ENCODE measurements at regions not wholly inside any gene's neighbourhood (a gene's known extent, or its start where the extent isn't known, plus 50 kb on each side); places are given as distances from the start of the nearest gene placed in this dataset.

DNA sequence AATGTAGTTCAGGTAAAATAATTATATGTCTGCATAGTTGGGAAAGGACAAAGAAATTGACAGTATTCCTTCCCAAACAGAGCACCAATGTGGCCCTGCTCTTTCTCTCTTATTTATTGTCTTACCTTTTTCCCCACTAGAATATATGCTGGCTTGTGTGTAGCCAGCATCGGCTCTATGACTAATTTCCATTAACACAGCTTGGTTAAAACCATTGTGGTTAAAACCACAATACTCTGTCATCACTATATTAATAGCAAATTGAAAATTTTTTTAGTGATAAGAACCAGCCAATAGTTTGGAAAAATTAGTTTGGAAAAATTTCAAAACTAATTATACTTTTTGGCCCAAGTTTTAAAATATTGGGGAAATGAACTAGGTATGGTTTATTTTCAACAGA lies 535.1 kb downstream of the UTRN start:
- DNase-seq (ENCODE audit: low read depth in 2 of 2), result no peak

DNA sequence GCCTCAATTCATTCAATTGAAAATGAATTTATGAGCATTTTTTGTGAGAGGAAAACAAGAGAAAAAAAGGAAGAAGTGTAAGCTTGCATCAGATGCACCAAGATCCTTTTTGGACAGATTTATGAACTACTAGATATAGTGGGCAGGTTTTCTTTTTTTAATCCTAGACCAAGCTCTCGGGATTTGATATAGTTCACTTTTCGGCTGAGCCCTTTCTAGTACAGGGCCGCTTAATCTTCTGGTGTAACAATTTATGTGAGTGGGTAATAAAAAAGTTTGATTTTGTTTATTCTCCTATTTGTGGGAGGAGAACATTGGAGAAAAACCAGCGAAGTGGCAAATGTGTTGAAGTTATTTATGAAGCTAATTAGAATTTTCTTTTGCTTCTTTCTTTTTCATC lies 538.0 kb downstream of the UTRN start:
- no peak for DNase-seq (ENCODE audit: low read depth in 2 of 2)

DNA sequence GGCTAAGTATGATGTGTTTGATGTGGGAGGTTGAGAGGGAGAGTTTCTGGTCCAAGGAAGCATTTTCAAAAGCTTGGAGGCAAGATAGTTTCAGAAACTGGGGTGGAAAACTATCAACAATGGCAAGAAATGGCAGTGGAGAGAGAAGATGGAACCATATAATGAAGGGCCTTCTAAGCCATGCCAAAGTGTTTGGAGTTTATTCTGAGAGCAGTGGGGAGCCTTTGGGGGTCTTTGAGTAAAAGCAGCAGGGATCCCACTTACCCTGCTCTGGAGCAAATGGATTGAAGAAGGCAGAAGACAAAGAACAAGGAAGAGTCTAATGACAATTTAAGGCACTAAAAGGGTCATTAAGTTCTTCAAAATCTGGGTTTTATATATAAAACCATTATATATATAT lies 538.9 kb downstream of the UTRN start:
- no peak for DNase-seq (ENCODE audit: low read depth in 2 of 2)

DNA sequence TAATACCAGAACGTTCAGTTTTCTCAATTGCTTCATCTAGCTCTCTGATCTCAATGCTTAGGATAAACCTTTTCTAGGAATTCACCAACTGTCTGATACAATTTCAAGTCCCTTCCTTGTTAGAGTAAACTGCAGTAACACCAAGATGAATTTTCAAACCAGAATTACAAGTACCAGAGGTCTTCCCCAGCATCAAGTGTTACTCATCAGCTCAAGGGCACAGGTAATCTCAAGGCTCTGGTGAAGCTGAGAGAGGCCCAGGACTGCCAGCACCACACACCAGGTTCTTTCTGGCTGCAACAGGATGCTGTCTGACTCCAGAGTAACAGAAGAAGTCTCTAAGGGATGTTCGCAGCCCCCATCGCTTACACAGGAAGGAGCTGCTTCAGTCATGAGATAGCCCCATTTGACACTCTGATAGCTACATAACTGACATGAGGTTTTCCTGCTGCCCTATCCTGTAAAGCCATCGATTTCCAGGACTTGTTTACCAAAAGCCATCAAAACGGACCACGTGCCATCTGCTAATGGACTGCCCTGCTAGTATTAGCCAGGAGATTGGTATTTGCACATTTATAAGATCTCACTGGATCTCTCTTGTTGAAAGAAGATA lies 549.4 kb downstream of the UTRN start:
- DNase-seq (ENCODE audit: low read depth in 2 of 2), result no peak

DNA sequence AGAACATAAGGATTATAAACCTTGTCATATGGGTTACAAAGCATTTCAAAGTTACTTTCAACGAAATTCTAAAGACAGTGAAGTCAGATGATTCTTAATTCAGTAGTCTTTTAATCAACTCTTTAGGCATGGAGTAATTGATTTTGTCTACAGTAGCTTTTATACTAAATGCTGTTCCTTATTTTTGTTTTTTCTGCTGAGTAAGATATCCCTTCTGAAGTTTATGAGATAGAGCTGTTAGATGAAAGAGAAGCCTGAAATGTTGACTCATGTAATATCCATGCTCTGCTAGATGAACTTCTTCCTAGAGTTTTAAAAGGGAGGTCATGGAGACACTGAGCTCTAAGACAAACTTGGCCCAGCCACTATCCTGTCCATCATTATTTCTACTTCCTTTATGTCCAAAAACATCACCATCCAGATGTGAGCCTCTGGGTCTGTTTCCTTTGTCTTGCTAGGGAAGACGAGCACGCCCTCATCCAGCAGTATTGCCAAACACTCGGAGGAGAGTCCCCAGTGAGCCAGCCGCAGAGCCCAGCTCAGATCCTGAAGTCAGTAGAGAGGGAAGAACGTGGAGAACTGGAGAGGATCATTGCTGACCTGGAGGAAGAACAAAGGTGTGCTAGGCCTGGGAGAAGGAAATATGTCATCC lies 550.3 kb downstream of the UTRN start:
- DNase-seq (ENCODE audit: low read depth in 2 of 2), result no peak

DNA sequence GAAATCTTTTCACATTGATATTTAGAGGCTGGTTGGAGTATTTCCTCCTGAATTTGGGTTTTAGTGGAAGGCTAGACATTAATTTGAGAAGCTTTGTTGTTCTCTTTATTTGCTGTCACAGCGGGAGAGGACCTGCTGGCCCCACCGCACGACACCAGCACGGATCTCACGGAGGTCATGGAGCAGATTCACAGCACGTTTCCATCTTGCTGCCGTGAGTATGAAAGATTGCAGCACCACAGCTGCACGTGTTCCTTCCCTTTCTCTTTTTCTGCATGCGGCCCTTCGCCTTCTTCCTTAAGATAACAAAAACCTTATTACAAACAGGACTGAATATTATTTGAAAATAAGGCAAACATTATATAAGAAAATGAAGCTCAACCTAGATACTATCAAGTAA lies 555.5 kb downstream of the UTRN start:
- DNase-seq (ENCODE audit: low read depth in 2 of 2), result no peak

DNA sequence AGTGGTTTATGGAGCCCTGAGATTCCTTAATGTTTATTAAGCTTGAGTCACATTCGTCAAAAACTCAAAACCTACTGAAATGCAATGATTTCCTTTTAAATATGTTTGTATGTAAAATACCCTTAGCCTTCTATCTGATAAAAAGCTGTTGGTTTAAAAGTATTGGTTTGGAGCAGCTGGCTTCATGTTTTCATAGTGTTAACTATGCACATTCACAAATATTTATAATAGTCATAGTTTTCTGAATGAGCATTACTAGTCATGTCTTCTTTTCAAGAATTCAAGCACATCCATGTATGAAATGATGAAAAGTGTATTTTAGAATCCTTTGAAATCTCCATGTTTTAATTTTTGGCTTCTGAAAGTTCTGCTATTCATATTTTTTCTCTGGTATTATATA lies 558.6 kb downstream of the UTRN start:
- DNase-seq (ENCODE audit: low read depth in 2 of 2), result no peak

DNA sequence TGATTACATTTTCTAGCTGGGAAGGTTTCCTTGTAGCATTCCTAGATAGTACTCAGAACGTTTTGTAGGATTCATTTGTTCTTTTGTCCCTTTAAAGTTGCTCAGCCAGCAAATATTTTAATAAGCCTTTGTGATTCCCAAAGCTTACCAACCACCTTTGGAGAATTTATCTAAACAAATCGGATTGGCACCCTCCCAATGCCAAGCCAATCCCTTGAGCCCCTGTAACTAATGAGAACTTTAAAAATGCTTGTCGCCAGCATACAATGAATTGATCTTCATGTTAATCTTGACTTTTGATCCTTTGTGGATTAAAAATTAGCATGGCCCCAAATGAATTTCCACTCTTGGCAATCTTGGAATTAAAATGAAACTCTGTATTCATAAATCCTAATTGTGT lies 559.5 kb downstream of the UTRN start:
- DNase-seq (ENCODE audit: low read depth in 2 of 2), result no peak

DNA sequence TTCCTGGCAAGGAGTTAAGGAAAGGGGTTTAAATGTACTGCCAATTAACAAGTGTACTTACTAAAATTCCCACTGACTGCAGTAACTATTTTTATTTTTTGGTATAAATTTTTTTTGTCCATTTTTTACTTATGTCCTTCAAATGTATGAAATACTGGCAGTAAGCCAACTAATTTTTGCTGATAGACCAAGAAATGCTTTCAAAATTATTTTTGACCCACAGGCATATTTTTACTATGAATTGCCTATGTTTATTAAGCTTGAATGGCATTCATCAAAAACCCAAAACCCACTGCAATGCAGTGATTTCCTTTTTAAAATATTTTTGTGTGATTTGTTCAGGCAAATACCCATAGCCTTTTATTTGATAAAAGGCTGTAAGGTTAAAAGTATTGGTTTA lies 560.1 kb downstream of the UTRN start:
- no peak for DNase-seq (ENCODE audit: low read depth in 2 of 2)

DNA sequence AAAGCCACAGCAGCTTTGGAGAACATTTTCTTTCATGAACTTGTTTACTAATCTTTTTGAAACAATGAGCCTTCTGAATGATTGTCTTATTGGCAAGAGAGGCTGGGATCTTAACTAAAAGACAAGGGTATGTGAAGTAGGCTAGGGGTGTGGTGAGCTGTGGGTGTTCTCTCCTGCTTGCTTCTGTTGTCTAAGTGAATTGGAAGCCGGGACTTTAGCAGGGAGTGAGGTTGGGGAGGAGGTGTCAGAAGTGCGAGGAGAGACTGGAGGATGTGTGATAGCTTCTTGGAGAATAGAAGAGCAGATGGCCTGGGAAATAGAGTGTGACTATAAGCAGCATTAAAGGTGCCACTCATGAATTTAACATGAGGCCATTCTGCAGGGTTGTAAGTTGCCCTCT lies 562.8 kb downstream of the UTRN start:
- DNase-seq (ENCODE audit: low read depth in 2 of 2), result no peak

DNA sequence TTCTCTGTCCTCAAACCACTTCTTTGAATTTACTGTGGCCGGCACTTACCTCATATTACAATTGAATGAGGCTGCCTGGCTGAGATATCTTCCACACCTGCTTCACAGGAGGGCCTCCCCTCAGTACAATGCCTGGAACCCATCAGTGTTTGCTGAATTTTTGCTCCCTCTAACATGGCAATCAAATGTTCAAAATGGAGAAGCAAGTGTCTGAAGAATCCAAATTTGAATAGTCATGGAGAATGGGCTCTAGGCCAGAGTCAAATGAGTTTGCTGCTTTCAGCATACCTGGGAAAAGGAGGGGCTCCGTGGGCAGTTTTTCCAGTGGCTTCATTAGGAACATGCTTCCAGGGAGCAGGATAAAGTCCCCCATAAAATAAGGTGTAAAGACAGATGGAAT lies 564.8 kb downstream of the UTRN start:
- DNase-seq (ENCODE audit: low read depth in 2 of 2), result no peak

DNA sequence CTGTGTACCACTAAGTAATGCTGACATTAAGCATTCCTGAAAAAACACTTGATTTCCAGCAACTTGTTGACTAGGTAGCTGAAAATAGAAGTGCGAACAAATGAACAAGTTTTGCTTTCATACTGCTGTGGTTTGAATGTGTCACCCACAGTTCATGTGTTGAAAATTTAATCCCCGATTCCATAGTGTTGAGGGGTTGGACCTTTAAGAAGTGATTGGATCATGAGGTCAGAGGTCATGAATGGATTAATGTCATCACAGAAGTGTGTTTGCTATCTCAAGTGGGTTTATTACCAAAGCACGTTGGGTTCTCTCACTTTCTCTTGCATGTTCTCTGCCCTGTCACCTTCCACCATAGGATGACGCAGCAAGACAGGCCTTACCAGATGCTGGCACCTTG lies 568.5 kb downstream of the UTRN start:
- DNase-seq (ENCODE audit: low read depth in 2 of 2), result no peak

DNA sequence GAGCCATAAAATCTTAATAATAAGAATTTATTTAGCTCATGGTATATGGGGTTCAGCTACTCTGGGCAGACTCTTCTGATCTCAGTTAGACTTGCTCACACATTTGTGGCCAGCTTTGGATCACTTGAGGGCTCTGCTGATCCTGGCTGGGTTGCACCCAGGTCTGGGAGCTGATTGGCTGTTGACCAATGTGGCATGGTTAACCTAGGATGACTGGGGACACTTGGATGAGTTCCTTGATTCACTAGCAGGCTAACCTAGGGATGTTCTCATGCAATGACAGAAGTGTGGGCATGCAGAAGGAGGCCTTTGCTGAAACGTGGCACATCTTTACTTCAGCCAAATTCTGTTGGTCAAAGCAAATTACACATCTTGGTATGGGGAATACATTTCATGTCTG lies 569.5 kb downstream of the UTRN start:
- DNase-seq (ENCODE audit: low read depth in 2 of 2), result no peak

DNA sequence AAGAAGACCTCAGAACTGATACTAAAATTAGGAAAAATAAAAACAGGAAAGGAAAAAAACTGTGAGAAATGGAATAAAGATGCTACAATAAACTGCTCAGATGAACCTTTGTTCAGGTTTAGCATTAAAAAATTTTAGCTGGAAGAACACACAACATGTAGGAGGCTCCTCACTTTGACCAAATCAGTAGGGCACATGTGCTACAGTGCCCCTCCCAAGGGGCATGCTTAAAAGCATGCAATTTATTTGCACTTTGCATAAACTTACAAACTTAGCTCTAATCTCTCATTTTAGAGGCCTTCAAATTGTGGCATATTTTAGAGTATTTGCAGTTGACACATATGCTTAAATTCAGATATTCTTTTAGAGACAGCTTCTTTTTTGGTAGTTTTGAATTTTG lies 570.2 kb downstream of the UTRN start:
- DNase-seq (ENCODE audit: low read depth in 2 of 2), result no peak

DNA sequence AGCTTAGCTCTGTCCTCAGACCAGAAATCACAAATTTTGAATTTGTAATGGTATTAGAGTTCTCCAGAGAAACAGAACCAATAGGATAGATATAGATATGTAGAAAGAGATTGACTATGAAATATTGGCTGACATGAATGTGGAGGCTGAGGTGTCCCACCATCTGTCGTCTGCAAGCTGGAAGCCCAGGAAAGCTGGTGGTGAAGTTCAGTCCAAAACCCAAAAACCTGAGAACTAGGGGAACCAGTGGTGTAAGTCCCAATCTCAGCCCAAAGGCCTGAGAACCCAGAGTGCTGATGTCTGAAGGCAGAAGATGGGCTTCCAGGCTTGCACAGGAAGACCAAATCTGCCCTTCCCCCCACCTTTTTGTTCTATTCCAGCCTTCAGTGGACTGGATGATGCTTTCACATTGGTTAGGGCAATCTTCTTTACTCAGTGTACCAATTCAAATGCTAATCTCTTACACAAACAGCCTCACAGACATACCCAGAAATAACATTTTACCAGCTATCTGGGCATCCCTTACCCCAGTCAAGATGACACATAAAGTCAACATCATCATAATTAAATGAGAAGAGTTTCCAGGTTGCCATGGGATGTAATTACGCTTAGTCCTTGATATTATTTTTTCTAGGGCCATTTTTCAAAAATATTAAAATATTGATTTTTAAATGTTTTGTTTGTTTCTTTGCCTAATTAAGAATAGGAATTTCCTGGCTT lies 570.8 kb downstream of the UTRN start:
- no peak for DNase-seq (ENCODE audit: low read depth in 2 of 2)

DNA sequence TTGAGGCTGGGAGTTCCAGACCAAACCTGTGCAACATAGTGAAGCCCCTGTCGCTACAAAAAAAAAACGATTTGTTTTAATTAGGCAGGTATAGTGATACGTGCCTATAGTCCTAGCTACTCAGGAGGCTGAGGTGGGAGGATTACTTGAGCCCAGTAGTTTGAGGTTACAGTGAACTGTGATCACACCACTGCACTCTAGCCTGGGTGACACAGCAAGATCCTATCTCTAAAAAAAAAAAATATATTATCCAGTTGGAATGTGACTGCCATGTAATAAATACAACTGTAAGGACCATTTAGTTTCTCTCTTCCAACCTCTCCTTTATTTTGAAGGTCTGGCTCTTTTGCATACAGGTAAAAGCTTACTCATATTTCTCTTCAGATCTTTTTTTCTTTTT lies 571.5 kb downstream of the UTRN start:
- no peak for DNase-seq (ENCODE audit: low read depth in 2 of 2)

DNA sequence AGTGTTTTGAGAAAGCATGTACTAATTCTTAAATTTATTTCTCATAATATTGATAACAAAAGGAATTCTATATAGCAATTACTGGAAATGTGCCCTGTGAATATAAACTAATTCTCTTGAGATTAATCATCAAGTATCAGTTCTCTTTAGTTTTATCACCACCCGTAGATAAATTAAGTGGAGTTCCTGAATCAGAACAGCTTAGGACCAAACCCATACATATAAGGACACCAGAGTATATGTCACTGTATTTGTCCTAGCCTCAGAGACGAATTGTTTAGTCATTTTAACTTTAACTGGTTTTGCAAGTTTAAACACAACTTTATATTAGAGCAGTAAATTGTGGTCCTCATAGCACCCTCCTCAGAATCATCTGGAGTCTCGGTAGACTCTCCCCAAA lies 572.0 kb downstream of the UTRN start:
- DNase-seq (ENCODE audit: low read depth in 2 of 2), result no peak

DNA sequence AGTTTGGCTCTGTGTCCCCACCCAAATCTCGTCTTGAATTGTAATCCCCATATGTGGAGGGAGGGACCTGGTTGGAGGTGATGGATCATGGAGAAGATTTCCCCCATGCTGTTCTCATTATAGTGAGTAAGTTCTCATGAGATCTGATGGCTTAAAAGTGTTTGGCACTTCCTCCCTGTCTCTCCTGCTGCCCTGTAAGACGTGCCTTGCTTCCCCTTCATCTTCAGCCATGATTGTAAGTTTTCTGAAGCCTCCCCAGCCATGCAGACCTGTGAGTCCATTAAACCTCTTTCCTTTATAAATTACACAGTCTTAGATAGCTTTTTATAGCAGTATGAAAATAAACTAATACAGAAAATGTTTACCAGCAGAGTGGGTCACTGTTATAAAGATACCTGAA lies 577.6 kb downstream of the UTRN start:
- DNase-seq (ENCODE audit: low read depth in 2 of 2), result no peak

DNA sequence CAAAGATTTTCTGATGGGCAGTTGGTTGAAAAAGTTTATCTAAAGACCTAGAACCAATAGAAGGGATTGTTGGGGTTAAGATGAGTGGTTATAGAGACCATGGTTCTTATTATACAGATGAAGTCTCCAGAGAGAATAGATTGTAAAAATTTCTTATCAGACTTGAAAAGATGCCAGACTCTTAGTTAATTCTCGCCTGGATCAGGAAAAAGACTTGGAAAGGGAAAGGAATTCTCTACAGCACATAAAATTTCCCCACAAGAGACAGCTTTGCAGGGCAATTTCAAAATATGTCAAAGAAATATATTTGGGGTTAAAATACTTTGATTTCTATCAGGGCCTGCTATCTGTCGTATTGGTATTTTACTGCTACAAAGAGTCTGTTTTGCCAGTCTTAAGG lies 582.6 kb downstream of the UTRN start:
- no peak for DNase-seq (ENCODE audit: low read depth in 2 of 2)

DNA sequence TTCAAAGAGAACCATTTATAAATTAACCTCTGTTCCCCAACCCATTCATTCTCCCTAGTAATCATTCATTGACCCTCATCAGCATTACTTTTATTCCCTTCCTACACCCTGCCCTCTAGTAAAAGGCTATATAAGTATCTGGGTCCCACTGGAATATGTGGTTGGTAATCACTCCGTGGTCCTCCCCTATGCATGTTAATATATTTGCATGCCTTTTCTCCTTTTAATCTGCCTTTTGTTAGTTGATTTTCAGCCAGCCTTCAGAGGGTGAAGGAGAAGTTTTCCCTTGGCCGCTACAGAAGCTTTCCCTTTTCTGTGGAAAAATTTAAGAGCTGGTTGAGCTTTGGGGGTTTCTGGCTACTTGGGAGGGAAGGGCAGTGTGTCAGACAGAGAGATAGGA lies 585.6 kb downstream of the UTRN start:
- no peak for DNase-seq (ENCODE audit: low read depth in 2 of 2)

DNA sequence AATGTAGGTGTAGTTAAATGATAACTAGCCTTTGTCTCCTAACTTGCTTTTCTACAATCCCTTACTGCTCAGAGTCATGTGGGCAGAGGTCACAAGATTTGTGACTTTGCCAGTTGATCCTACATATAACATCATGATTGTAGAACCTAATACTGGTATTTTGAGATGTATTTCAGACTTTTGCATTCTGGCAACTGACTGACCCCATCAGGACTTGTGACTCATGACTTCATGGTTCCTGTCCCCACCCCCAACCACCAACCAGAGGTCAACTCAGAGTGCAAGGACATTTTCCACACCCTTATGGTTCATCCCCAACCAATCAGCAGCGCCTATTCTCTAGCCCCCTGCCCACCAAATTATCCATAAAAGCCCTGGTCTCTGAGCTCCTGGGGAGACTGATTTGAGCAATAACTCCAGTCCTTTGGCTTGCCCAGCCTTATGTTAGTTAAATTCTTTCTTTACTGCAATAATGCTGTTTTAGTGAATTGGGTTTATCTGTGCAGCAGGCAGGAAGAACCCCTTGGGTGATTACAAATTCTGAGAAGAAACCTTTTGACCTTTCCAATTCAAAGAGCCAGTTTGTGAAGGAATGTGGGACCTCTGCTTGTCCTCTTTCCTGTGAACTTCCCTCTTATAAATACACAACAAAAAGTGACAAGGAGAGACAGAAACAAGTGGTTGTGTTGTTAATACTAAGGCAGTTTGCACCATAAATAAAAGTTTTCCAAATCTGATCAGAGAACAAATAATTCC lies 588.7 kb downstream of the UTRN start:
- DNase-seq (ENCODE audit: low read depth in 2 of 2), result no peak

DNA sequence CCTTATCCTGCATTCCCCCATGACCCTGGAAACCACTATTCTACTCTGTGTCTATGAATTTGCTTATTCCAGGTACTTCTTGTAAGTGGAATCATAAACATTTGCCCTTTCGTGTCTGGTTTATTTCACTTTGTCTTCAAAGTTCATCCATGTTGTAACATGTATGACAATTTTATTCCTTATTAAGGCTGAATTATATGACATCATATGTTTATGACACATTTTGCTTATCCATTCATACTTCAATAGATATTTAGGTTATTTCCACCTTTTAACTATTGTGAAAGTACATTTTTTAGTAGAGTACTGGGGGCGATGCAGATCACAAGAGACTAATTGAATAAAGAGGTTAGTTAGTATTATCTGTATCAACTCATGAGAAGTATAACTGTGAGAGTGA lies 591.6 kb downstream of the UTRN start:
- no peak for DNase-seq (ENCODE audit: low read depth in 2 of 2)

DNA sequence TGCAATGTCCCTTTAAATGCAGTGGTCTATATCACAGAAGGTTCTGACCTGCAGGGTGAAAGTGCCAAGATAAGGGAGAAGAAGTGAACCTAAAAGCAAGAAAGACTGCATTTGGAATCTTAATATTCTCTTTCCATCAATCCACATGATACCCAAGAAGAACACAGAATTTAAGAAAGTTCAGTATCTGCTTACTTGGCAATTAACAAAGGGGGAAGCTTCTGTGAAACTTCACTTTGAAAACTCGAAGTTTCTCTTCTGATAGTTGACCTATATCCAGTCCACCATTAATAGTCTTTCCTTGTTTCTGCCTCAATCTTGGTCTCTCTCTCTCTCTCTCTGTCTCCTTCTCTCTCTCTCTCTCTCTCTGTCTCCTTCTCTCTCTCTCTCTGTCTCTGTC lies 592.0 kb downstream of the UTRN start:
- no peak for DNase-seq (ENCODE audit: low read depth in 2 of 2)

All from stimulated activated CD4-positive, alpha-beta T cell treated with anti-CD3 and anti-CD28 coated beads, Interleukin-12 subunit alpha, Interleukin-12 subunit beta, amount 100 ng/mL, for 24 hours (primary cell).